C4-2B (cell line): ENCODE measurements at regions not wholly inside any gene's neighbourhood (a gene's known extent, or its start where the extent isn't known, plus 50 kb on each side); places are given as distances from the start of the nearest gene placed in this dataset.

Experiments used
- CTCF ChIP-seq: fragments of 450-650 bp; conservative IDR thresholded peaks from 2 replicates; pipeline ENCODE4 v1.5.1; 2017; ENCODE audit warnings: mild to moderate bottlenecking
- ZFX ChIP-seq: fragments of 450-650 bp; IDR thresholded peaks from 2 replicates; pipeline ENCODE4 v1.6.1; 2017

- TF ChIP-seq CTCF = no peak
- TF ChIP-seq ZFX = no peak
Observed at GRCh38 chr10:25105743-25106260, 69.0 kb upstream of the GPR158 start.
